ENCODE measurements at regions not wholly inside any gene's neighbourhood (a gene's known extent, or its start where the extent isn't known, plus 50 kb on each side); places are given as distances from the start of the nearest gene placed in this dataset.

DNA sequence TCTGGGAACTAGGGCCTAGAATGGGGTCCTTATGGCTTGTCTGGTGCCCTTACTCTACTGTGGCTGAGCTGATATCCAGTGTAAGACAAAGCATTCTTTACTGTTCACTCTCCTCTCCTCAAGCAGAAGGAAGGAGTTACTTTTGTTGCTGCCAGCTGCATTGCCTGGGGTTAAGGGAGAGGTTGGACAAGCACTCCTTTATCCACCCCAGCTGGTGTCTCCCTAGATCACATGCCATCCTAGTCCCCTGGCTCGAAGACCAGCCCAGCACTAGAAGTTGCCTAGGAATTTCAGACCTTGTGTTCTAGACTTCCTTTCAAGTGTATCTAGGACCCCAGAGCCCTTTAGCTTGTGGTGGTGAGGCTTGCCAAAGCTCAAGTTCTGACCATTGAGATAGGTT lies 1051.5 kb upstream of the C9orf72 start (continued):
- TF ChIP-seq RAD21 (IDR thresholded peaks at IDR 0.05 in 1 of 2, conservative IDR thresholded peaks at IDR 0.05 in 1 of 2; ENCODE audit: low read depth in 2 of 2, low read length in 2 of 2) (no peak), EGR1 (IDR thresholded peaks at IDR 0.05; ENCODE audit: borderline replicate concordance, low read depth, low read length) (no peak)
- TF ChIP-seq, protein P1, sequence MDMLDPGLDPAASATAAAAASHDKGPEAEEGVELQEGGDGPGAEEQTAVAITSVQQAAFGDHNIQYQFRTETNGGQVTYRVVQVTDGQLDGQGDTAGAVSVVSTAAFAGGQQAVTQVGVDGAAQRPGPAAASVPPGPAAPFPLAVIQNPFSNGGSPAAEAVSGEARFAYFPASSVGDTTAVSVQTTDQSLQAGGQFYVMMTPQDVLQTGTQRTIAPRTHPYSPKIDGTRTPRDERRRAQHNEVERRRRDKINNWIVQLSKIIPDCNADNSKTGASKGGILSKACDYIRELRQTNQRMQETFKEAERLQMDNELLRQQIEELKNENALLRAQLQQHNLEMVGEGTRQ (IDR thresholded peaks at IDR 0.05; ENCODE audit: low read length), result no peak
